Peyer's patch (tissue), 4 donors: ENCODE measurements at regions not wholly inside any gene's neighbourhood (a gene's known extent, or its start where the extent isn't known, plus 50 kb on each side); places are given as distances from the start of the nearest gene placed in this dataset.

Experiments
- POLR2A ChIP-seq, 2 donors: fragments of 450-650 bp; IDR thresholded peaks; one replicate each; pipeline ENCODE4 v1.5.1; 2017; ENCODE audit warnings: antibody characterized with exemption in 2 of 2, mild to moderate bottlenecking in 2 of 2, moderate library complexity in 2 of 2
- TF ChIP-seq, protein P1 (sequence below), 6 experiments: fragments of 450-650 bp in 4 of 6; fragments of 200-600 bp in 2 of 6; sonication (generic) in 1 of 6; IDR thresholded peaks; one replicate each; pipeline ENCODE4 v1.5.1; 2017 to 2019; ENCODE audit warnings: antibody characterized with exemption in 6 of 6, mild to moderate bottlenecking in 3 of 6, moderate library complexity in 1 of 6

DNA sequence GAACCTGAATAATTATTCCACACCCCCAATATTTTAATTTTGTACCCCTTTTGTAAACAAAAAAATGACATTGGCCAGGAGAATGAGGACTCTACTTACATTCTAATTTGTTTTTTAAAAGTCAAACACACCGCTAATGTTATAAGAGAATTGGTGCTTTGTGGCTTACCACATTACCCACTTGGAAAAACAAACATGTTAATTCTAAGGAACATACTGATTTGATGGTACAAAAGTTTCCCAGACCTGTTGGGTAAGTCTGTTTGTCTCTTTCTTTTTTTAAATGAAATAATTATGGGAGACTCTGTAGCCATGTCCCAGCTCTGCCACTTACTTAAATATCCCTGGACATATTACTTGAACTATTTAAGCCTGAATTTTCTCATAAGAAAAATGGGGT is 352.5 kb upstream of the C2CD4B start:
- TF ChIP-seq, protein P1, sequence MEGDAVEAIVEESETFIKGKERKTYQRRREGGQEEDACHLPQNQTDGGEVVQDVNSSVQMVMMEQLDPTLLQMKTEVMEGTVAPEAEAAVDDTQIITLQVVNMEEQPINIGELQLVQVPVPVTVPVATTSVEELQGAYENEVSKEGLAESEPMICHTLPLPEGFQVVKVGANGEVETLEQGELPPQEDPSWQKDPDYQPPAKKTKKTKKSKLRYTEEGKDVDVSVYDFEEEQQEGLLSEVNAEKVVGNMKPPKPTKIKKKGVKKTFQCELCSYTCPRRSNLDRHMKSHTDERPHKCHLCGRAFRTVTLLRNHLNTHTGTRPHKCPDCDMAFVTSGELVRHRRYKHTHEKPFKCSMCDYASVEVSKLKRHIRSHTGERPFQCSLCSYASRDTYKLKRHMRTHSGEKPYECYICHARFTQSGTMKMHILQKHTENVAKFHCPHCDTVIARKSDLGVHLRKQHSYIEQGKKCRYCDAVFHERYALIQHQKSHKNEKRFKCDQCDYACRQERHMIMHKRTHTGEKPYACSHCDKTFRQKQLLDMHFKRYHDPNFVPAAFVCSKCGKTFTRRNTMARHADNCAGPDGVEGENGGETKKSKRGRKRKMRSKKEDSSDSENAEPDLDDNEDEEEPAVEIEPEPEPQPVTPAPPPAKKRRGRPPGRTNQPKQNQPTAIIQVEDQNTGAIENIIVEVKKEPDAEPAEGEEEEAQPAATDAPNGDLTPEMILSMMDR (IDR thresholded peaks at IDR 0.05), result no peak
- no peak for TF ChIP-seq POLR2A (IDR thresholded peaks at IDR 0.05)
